ENCODE measurements at regions not wholly inside any gene's neighbourhood (a gene's known extent, or its start where the extent isn't known, plus 50 kb on each side); places are given as distances from the start of the nearest gene placed in this dataset.

DNA sequence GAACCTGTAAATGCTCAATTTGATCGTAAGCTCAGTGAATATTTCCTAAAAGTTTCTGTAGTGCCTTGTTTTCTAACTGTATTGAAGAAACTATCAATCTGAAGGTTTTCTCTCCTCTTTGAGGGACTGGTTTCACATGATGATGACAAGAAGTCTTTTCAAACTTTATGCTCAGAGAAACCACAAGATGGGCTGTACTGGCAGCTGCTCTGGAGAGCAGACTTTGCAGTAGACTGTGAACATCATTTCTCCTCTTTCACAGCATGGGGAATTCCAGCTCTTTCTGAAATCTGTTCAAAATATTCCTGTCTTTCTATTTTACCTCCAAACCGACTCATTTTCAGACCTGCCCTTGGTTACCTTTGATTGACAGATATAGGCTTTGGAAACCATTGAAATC, 194.4 kb downstream of the IZUMO3 start:
- no peak for DNase-seq (ENCODE audit: low spot score in 2 of 2, unreplicated experiment in 2 of 2)
- H3K36me3 Mint-ChIP-seq = no peaks in the 10 kb centered on the region
- no peak for TF ChIP-seq CTCF (IDR thresholded peaks at IDR 0.05; ENCODE audit: unreplicated experiment)
- no peak overlapping the region for H3K4me3 Mint-ChIP-seq
- no peaks in the 10 kb centered on the region for H3K4me1 Mint-ChIP-seq
- H3K27ac Mint-ChIP-seq = no peak overlapping the region
- H3K9me3 Mint-ChIP-seq = peaks cover 7% of the 10 kb centered on the region
- no peaks in the 10 kb centered on the region for H3K27me3 Mint-ChIP-seq (ENCODE audit: low read depth)

GRCh38 chr9:24342457-24342856, 203.2 kb downstream of the IZUMO3 start:
- H3K36me3 Mint-ChIP-seq = no peaks in the 10 kb centered on the region
- H3K4me1 Mint-ChIP-seq = no peaks in the 10 kb centered on the region
- H3K9me3 Mint-ChIP-seq = peaks cover 9% of the 10 kb centered on the region
- TF ChIP-seq CTCF (IDR thresholded peaks at IDR 0.05; ENCODE audit: unreplicated experiment) = no peak
- DNase-seq (ENCODE audit: low spot score in 2 of 2, unreplicated experiment in 2 of 2) = no peak
- no peaks in the 10 kb centered on the region for H3K27me3 Mint-ChIP-seq (ENCODE audit: low read depth)
- no peak overlapping the region for H3K27ac Mint-ChIP-seq
- no peak overlapping the region for H3K4me3 Mint-ChIP-seq

DNA sequence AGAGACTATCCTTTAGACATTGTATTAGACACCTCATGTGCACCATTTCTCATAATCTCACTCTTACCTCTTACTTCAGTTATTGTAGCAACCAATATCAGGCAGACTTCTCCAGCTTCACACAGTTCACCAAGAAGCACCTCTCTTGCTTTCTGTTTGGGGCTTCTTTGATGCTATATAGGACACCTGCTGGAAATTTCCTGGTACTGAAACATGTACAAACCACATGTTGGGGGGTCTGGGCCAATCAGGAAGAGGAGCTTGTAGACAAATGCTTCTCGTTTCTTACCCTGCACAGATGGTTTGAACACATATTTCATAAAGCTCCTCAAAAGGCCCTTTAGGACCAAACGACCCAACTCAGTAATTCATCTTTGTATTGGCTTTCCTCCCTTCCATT, 212.1 kb downstream of the IZUMO3 start:
- H3K9me3 Mint-ChIP-seq = no peaks in the 10 kb centered on the region
- no peak overlapping the region for H3K27ac Mint-ChIP-seq
- no peak for DNase-seq (ENCODE audit: low spot score in 2 of 2, unreplicated experiment in 2 of 2)
- H3K4me3 Mint-ChIP-seq = no peak overlapping the region
- no peaks in the 10 kb centered on the region for H3K4me1 Mint-ChIP-seq
- peaks cover 4% of the 10 kb centered on the region for H3K27me3 Mint-ChIP-seq (ENCODE audit: low read depth)
- TF ChIP-seq CTCF (IDR thresholded peaks at IDR 0.05; ENCODE audit: unreplicated experiment) = no peak
- no peaks in the 10 kb centered on the region for H3K36me3 Mint-ChIP-seq

GRCh38 chr9:24298912-24299311, 246.8 kb downstream of the IZUMO3 start:
- H3K27ac Mint-ChIP-seq = no peak overlapping the region
- no peak overlapping the region for H3K4me3 Mint-ChIP-seq
- no peak for DNase-seq (ENCODE audit: low spot score in 2 of 2, unreplicated experiment in 2 of 2)
- H3K27me3 Mint-ChIP-seq (ENCODE audit: low read depth) = no peaks in the 10 kb centered on the region
- TF ChIP-seq CTCF (IDR thresholded peaks at IDR 0.05; ENCODE audit: unreplicated experiment) = no peak
- H3K4me1 Mint-ChIP-seq = no peaks in the 10 kb centered on the region
- H3K9me3 Mint-ChIP-seq = peaks cover 19% of the 10 kb centered on the region
- H3K36me3 Mint-ChIP-seq = peaks cover 3% of the 10 kb centered on the region

DNA sequence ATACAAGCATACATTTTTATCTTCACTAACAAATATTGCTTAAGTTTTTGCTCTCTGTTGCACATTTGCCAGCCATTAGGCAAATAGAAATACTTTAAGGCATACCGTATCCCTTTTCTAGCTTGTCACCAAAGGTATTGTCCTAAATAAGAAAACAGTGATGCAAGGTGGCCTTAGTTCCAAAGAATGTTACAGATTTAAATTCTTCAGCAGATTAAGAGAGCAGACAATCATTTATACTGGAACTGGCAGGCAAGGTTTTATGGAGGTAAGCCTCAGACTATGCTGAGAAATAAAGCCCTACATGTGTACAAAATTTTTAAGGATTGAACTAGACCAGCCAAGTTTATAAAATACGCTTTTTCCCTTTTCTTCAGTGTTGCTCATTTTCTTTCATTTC, 247.8 kb downstream of the IZUMO3 start:
- no peak overlapping the region for H3K4me3 Mint-ChIP-seq
- TF ChIP-seq CTCF (IDR thresholded peaks at IDR 0.05; ENCODE audit: unreplicated experiment) = no peak
- H3K4me1 Mint-ChIP-seq = peaks cover 4% of the 10 kb centered on the region
- DNase-seq (ENCODE audit: low spot score in 2 of 2, unreplicated experiment in 2 of 2) = no peak
- H3K27me3 Mint-ChIP-seq (ENCODE audit: low read depth) = no peaks in the 10 kb centered on the region
- H3K27ac Mint-ChIP-seq = no peak overlapping the region
- no peaks in the 10 kb centered on the region for H3K36me3 Mint-ChIP-seq
- peaks cover 9% of the 10 kb centered on the region for H3K9me3 Mint-ChIP-seq

GRCh38 chr9:24296124-24296523, 249.6 kb downstream of the IZUMO3 start:
- no peak for TF ChIP-seq CTCF (IDR thresholded peaks at IDR 0.05; ENCODE audit: unreplicated experiment)
- Mint-ChIP-seq H3K27me3 (ENCODE audit: low read depth) (no peaks in the 10 kb centered on the region), H3K9me3 (peaks cover 12% of the 10 kb centered on the region), H3K36me3 (no peaks in the 10 kb centered on the region), H3K27ac (no peak overlapping the region), H3K4me1 (peaks cover 4% of the 10 kb centered on the region), H3K4me3 (no peak overlapping the region)
- no peak for DNase-seq (ENCODE audit: low spot score in 2 of 2, unreplicated experiment in 2 of 2)

Measured in mesothelial cell of epicardium (in vitro differentiated cells).